HCT116 (cell line): ENCODE measurements at regions not wholly inside any gene's neighbourhood (a gene's known extent, or its start where the extent isn't known, plus 50 kb on each side); places are given as distances from the start of the nearest gene placed in this dataset.

Source experiments
- ATAC-seq: fragments of 200-7000 bp; cut with Tn5 transposase; 2 replicates; pipeline ENCODE4 v1.9.1; 2020; ENCODE audit warnings: mild to moderate bottlenecking, moderate library complexity
- BruUV-seq: library from RNA; stranded (reverse); fragments of 400-500 nt; replicated peaks from 2 replicates; lab custom pipeline; 2021; lab: Mats Ljungman, UMichigan
- CTCF ChIA-PET: fragments of 300-600 bp; sonication (Branson Sonifier 250); formaldehyde crosslinking; loops from one replicate; lab custom pipeline; 2021; ENCODE audit warnings: antibody characterized with exemption; lab: Charles Lee
- POLR2A ChIA-PET: fragments of 300-600, 350-600 bp; sonication (Branson Sonifier 250); formaldehyde crosslinking; loops from one replicate; lab custom pipeline; 2021; ENCODE audit warnings: antibody characterized with exemption; lab: Charles Lee
- RAD21 ChIA-PET, 2 experiments: fragments of 300-600 bp; sonication (Branson Sonifier 250); formaldehyde crosslinking; loops; one replicate each; lab custom pipeline; 2023; ENCODE audit warnings: low total read pairs in 2 of 2; ENCODE audit not compliant: uncharacterized antibody in 2 of 2, unreplicated experiment in 2 of 2, low non-redundant PET in 1 of 2; lab: Charles Lee
- DNase-seq: peaks from one replicate; pipeline ENCODE4 v3.0.0-alpha.2; 2010; ENCODE audit warnings: low read depth, low spot score
- H2AFZ ChIP-seq: fragments of 200-600 bp; shearing (Covaris generic), sonication (generic); 2 replicates; pipeline ENCODE4 v1.6.1; 2017; ENCODE audit warnings: low read depth, mixed run types, mixed read lengths, antibody characterized with exemption, low read length; ENCODE audit not compliant: poor library complexity, severe bottlenecking
- H3K27ac ChIP-seq: 2 replicates; pipeline ENCODE4 v1.5.1; 2012; ENCODE audit warnings: low read depth, low read length
- H3K27me3 ChIP-seq: fragments of 200-600 bp; sonication (generic); 2 replicates; pipeline ENCODE4 v1.6.1; 2016; ENCODE audit warnings: mixed run types, low read length, mixed read lengths; ENCODE audit not compliant: insufficient read depth
- H3K36me3 ChIP-seq, 2 experiments: fragments of 200-500 bp in 1 of 2; fragments of 200-600 bp in 1 of 2; sonication (Bioruptor generic) in 1 of 2; sonication (generic) in 1 of 2; 2 replicates each; pipeline versions ENCODE4 v1.5.1 to v1.6.1; 2014 to 2016; ENCODE audit warnings: low read length in 2 of 2, inconsistent platforms in 1 of 2, mixed read lengths in 1 of 2, mixed run types in 1 of 2; ENCODE audit not compliant: insufficient read depth in 2 of 2, control insufficient read depth in 1 of 2
- H3K4me1 ChIP-seq, 2 experiments: fragments of 200-600 bp in 1 of 2; sonication (generic) in 1 of 2; 2 replicates each; pipeline versions ENCODE4 v1.5.1 to v1.6.1; 2012 to 2017; ENCODE audit warnings: low read length in 2 of 2, inconsistent platforms in 1 of 2, mild to moderate bottlenecking in 1 of 2, mixed read lengths in 1 of 2, mixed run types in 1 of 2, moderate library complexity in 1 of 2; ENCODE audit not compliant: insufficient read depth in 2 of 2, control insufficient read depth in 1 of 2
- H3K4me2 ChIP-seq: fragments of 200-600 bp; sonication (generic); 2 replicates; pipeline ENCODE4 v1.6.1; 2017; ENCODE audit warnings: mixed run types, low read length, mixed read lengths
- H3K4me3 ChIP-seq, 2 experiments: fragments of 200-600 bp in 1 of 2; sonication (generic) in 1 of 2; replicated peaks in 1 of 2; 2 replicates each; pipeline ENCODE4 v1.5.1; 2011 to 2016; ENCODE audit warnings: low read length in 2 of 2, control low read depth in 1 of 2, low read depth in 1 of 2, mild to moderate bottlenecking in 1 of 2, mixed read lengths in 1 of 2, mixed run types in 1 of 2
- H3K79me2 ChIP-seq: fragments of 200-600 bp; sonication (generic); 2 replicates; pipeline ENCODE4 v1.6.1; 2017; ENCODE audit warnings: mild to moderate bottlenecking, mixed run types, low read length, moderate library complexity, mixed read lengths; ENCODE audit not compliant: insufficient read depth
- H3K9ac ChIP-seq: fragments of 200-600 bp; sonication (generic); 2 replicates; pipeline ENCODE4 v1.6.1; 2016; ENCODE audit warnings: low read length, mixed read lengths
- H3K9me2 ChIP-seq: fragments of 200-600 bp; sonication (generic), shearing (Covaris generic); 2 replicates; pipeline ENCODE4 v1.6.1; 2017; ENCODE audit warnings: mixed run types, mild to moderate bottlenecking, moderate library complexity; ENCODE audit not compliant: insufficient read depth
- H3K9me3 ChIP-seq, 2 experiments: fragments of 200-500 bp in 1 of 2; fragments of 200-600 bp in 1 of 2; sonication (Bioruptor generic) in 1 of 2; sonication (generic) in 1 of 2; 2 replicates each; pipeline ENCODE4 v1.6.1; 2014 to 2017; ENCODE audit warnings: low read length in 2 of 2, mixed read lengths in 2 of 2, inconsistent platforms in 1 of 2, low read depth in 1 of 2, mild to moderate bottlenecking in 1 of 2, mixed run types in 1 of 2, moderate library complexity in 1 of 2; ENCODE audit not compliant: control insufficient read depth in 1 of 2, insufficient read depth in 1 of 2
- H4K20me1 ChIP-seq: fragments of 200-600 bp; sonication (generic), shearing (Covaris generic); 2 replicates; pipeline ENCODE4 v1.6.1; 2017; ENCODE audit warnings: mixed run types, mild to moderate bottlenecking, moderate library complexity; ENCODE audit not compliant: insufficient read depth
- CBX3 ChIP-seq: IDR thresholded peaks from 2 replicates; pipeline ENCODE4 v1.6.1; 2012; ENCODE audit warnings: low read depth
- ELF1 ChIP-seq: IDR thresholded peaks from 2 replicates; pipeline ENCODE4 v1.6.1; 2012; ENCODE audit warnings: low read depth, borderline replicate concordance
- JUND ChIP-seq: IDR thresholded peaks from 2 replicates; pipeline ENCODE4 v1.6.1; 2012
- POLR2A ChIP-seq: IDR thresholded peaks from 2 replicates; pipeline ENCODE4 v1.7.0; 2011; ENCODE audit warnings: borderline replicate concordance; ENCODE audit not compliant: insufficient read depth, insufficient read length; ENCODE audit errors: extremely low read depth
- SIN3A ChIP-seq: IDR thresholded peaks from 2 replicates; pipeline ENCODE4 v1.6.1; 2012; ENCODE audit warnings: low read depth
- SRF ChIP-seq: IDR thresholded peaks from 2 replicates; pipeline ENCODE4 v1.6.1; 2012; ENCODE audit warnings: low read depth
- TCF7L2 ChIP-seq: IDR thresholded peaks from 2 replicates; pipeline ENCODE4 v1.7.0; 2011; ENCODE audit warnings: borderline replicate concordance, inconsistent platforms; ENCODE audit not compliant: insufficient read depth, insufficient read length; ENCODE audit errors: extremely low read depth
- intact Hi-C: fragments of 100-400 bp; cut with micrococcal nuclease; formaldehyde crosslinking; loops from 2 replicates; pipeline ENCODE4 v1.10.0; 2022
- TF ChIP-seq, protein P1 (sequence below), 3 experiments: fragments of 200-600 bp in 1 of 3; sonication (generic) in 1 of 3; IDR thresholded peaks in 2 of 3; conservative IDR thresholded peaks in 1 of 3; 2 replicates each; pipeline ENCODE4 v1.5.1; 2012 to 2017; ENCODE audit warnings: low read depth in 2 of 3, low read length in 2 of 3, antibody characterized with exemption in 1 of 3, borderline replicate concordance in 1 of 3, control low read depth in 1 of 3, mild to moderate bottlenecking in 1 of 3, mixed read lengths in 1 of 3, mixed run types in 1 of 3, moderate library complexity in 1 of 3; ENCODE audit not compliant: insufficient read depth in 1 of 3
- TF ChIP-seq, protein P2 (sequence below): IDR thresholded peaks from 2 replicates; pipeline ENCODE4 v1.6.1; 2012

DNA sequence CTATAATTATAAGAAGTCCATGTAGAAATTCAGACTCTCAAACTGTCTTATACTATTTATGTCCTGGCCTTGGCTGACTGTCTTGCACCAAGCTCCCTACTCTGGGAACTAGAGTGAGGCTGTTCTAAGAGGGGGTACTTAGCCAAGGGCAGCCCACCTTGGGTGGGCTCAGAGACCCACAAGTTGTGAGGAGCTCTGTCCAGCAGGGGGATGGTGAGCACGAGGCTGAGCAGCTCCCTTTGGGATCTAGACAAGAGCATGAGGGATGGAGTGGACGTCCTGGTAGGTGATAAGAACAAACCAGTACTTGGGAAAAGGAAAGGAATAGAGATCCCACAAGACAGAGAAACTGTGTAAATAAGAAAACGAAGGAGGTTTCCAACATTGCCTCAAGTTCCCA, 127.1 kb upstream of the SLC44A3 start:
- intact Hi-C loops = no loop called here
- no TSS peak for BruUV-seq
- Histone ChIP-seq H3K9me2 (no peaks in the 10 kb centered on the region), H3K27me3 (no peaks in the 10 kb centered on the region), H3K4me3 (no peak overlapping the region), H3K4me1 (peaks cover 0 to 19% of the 10 kb centered on the region in 2 experiments; a peak in 2 of 4 replicates), H3K36me3 (no peaks in the 10 kb centered on the region), H2AFZ (no peak overlapping the region), H3K27ac (no peak overlapping the region), H3K9me3 (peaks cover 0 to 8% of the 10 kb centered on the region in 2 experiments; a peak in 2 of 4 replicates), H4K20me1 (no peaks in the 10 kb centered on the region), H3K79me2 (no peaks in the 10 kb centered on the region), H3K9ac (no peak overlapping the region), H3K4me2 (no peak overlapping the region)
- POLR2A ChIA-PET = no interaction called here
- TF ChIP-seq SIN3A = no peak
- TF ChIP-seq, protein P1, sequence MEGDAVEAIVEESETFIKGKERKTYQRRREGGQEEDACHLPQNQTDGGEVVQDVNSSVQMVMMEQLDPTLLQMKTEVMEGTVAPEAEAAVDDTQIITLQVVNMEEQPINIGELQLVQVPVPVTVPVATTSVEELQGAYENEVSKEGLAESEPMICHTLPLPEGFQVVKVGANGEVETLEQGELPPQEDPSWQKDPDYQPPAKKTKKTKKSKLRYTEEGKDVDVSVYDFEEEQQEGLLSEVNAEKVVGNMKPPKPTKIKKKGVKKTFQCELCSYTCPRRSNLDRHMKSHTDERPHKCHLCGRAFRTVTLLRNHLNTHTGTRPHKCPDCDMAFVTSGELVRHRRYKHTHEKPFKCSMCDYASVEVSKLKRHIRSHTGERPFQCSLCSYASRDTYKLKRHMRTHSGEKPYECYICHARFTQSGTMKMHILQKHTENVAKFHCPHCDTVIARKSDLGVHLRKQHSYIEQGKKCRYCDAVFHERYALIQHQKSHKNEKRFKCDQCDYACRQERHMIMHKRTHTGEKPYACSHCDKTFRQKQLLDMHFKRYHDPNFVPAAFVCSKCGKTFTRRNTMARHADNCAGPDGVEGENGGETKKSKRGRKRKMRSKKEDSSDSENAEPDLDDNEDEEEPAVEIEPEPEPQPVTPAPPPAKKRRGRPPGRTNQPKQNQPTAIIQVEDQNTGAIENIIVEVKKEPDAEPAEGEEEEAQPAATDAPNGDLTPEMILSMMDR (IDR thresholded peaks at IDR 0.05 in 2 of 3, conservative IDR thresholded peaks at IDR 0.05 in 1 of 3; ENCODE audit: borderline replicate concordance in 1 of 3, insufficient read depth in 1 of 3, low read depth in 2 of 3, low read length in 2 of 3) = peak in 2 of 3 experiments; percentile 18 to 23; a peak in 3 of 6 replicates
- ATAC-seq (no peak), DNase-seq (no peak)
- CTCF ChIA-PET = no interaction called here
- RAD21 ChIA-PET = interaction anchor here in 1 of 2 experiments (0.6 kb wide), 1 partner anchor 320 kb away, joined by 3 read pairs; no protein-coding TSS in a partner anchor

DNA sequence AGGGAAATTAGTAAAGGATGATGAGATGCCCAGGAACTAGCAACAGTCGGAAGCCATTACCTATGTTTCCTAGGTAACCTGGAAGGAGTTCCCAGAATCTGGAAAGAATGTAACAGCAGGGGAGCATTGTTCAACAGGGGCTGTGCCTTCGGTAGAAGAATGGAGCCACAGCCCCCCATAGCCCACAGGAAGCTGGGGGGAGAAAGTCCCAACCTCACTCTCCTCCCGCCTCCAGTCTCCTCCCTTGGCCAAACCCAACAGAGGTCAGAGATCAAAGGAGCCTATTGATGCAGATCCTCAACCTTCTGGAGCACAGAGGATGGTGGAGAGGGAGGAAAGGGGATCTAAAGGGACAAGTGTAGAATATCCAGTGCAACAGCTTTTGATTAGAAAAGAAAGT, 131.5 kb upstream of the SLC44A3 start:
- Histone ChIP-seq H3K27ac (no peak overlapping the region), H3K36me3 (no peaks in the 10 kb centered on the region), H3K9ac (no peak overlapping the region), H3K4me2 (no peak overlapping the region), H3K79me2 (no peaks in the 10 kb centered on the region), H3K4me3 (no peak overlapping the region), H3K4me1 (no peaks in the 10 kb centered on the region; a peak in 1 of 4 replicates), H2AFZ (no peak overlapping the region), H3K9me3 (peaks cover 0 to 8% of the 10 kb centered on the region in 2 experiments; a peak in 2 of 4 replicates), H4K20me1 (no peaks in the 10 kb centered on the region), H3K9me2 (no peaks in the 10 kb centered on the region), H3K27me3 (no peaks in the 10 kb centered on the region)
- ChIA-PET CTCF (no interaction called here), POLR2A (no interaction called here), RAD21 (no interaction called here)
- intact Hi-C loops = no loop called here
- BruUV-seq = no TSS peak
- DNase-seq = no peak
- ATAC-seq = no peak
- TF ChIP-seq CBX3 = no peak
- TF ChIP-seq JUND = no peak
- no peak for TF ChIP-seq TCF7L2
- TF ChIP-seq, protein P2, sequence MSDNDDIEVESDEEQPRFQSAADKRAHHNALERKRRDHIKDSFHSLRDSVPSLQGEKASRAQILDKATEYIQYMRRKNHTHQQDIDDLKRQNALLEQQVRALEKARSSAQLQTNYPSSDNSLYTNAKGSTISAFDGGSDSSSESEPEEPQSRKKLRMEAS = no peak
- TF ChIP-seq SRF = no peak
- no peak for TF ChIP-seq POLR2A
- TF ChIP-seq ELF1 = no peak
